Jurkat, Clone E6-1 (cell line): ENCODE measurements at regions not wholly inside any gene's neighbourhood (a gene's known extent, or its start where the extent isn't known, plus 50 kb on each side); places are given as distances from the start of the nearest gene placed in this dataset.

Source experiments
- DNase-seq: peaks from one replicate; pipeline ENCODE4 v3.0.0-alpha.2; 2011; ENCODE audit warnings: low read depth, low spot score
- H3K4me3 ChIP-seq: 2 replicates; pipeline ENCODE4 v1.5.1; 2011; ENCODE audit warnings: mild to moderate bottlenecking, low read length, control low read depth, moderate library complexity

DNA sequence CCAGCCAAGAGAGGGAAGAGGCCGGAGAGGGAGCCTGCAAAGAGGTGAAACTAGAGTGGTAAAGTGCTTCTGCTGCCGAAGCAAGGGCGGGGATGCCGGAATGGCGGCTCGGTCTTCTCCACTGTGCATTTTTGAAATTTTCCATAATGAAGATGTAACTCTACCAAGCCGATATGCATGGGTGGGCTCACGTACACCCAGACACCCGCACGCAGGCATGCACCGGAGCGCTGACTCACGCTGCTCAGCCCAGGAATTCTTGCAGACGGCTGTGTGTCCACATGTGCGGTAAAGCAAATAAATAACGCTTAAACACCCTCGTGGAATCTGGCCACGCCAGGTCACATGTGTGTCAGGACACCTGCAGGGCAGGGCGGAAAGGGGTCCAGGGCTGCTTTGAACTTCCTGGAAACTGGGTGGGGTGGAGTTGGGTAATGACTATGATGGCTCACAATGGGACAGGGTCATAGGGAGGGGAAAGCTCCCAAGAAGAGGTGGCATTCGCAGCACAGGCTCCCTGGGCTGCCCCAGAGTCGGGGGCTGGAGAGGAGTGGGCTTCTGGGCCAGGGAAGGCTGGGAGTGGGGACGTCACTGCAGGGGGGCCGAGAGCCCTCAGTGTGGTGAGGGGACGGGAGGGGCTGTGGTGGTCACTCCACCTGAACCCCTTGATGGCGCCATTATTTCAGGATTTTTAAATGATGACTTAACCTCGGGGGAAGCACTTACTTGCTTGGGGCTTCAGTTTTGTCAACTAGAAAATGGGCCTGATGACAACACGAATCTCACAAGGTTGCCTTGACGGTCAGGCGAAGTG, 265.5 kb downstream of the PARN start:
- DNase-seq: no peak
- no peak overlapping the region for H3K4me3 ChIP-seq

GRCh38 chr16:14364112-14364385, 266.0 kb downstream of the PARN start:
- no peak for DNase-seq
- H3K4me3 ChIP-seq: no peak overlapping the region

- no peak overlapping the region for H3K4me3 ChIP-seq
- no peak for DNase-seq
Observed at GRCh38 chr16:14362774-14363371, 267.2 kb downstream of the PARN start.

DNA sequence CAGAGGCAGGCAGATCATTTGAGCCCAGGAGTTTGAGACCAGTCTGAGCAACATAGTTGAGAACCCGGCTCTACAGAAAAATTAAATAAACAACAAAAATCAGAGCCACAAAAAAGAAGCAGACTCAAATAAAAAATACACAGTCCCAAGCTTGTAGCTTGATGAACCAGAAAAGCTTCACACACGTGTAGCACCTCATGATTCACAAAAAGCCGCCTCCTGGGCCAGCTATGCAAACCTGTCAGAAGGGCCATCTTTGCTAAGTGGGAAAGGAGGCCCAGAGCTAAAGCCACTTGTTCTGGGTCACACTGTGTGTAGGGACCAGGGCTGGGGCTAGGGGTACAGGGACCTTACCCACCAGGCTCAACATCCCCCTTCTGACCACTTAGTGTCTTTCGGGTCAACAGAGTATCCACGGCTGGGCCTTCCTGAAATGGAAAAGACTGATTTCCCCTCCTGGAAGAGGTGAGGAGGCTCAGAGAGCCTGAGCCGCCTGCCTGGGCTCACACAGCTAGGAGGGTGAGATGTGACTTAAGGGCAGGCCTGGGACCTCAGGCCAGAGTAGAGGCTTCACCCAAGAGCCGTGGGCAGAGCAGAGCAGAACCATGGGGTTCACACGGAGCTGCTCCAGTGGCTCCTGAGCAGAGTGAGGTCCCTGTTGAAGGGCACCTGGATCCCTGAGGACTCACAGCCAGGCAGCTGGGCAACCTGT, 269.6 kb downstream of the PARN start:
- H3K4me3 ChIP-seq: no peak overlapping the region
- DNase-seq: no peak

DNA sequence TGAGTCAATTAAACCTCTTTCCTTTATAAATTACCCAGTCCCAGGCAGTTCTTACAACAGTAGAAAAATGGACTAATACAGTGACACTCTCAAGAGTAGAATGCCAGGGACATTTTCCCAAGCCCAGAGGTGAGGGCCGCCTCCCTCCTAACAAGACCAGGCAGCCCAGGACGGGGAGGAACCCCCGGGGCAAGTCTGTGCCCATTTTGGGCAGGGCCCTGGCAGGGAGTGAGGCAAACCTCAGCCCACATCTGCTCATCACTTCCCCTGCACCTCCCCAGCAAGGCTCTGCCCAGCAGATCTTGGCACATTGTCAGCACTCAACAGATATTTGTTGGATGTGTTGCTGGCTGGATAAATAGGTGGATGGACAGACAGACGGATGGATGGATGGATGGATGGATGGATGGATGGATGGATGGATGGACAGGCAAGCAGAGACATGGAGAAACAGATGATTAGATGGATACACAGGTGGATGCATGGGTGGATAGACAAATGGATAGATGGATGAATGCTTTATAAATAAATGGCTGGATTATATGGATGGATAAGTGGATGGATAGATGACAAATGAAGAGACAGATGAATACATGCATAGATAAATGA, 271.3 kb downstream of the PARN start:
- DNase-seq: no peak

GRCh38 chr16:14357328-14357727, 272.7 kb downstream of the PARN start:
- DNase-seq: no peak
- no peak overlapping the region for H3K4me3 ChIP-seq

More for the DNA sequence above, 271.3 kb downstream of the PARN start:
- no peak overlapping the region for H3K4me3 ChIP-seq

GRCh38 chr16:14356064-14356463, 274.0 kb downstream of the PARN start:
- no peak for DNase-seq
- H3K4me3 ChIP-seq: no peak overlapping the region

GRCh38 chr16:14354561-14355351, 275.3 kb downstream of the PARN start:
- no peak overlapping the region for H3K4me3 ChIP-seq
- peak; percentile 30 for DNase-seq

GRCh38 chr16:14353340-14353739, 276.7 kb downstream of the PARN start:
- DNase-seq: no peak
- H3K4me3 ChIP-seq: no peak overlapping the region

- no peak for DNase-seq
- no peak overlapping the region for H3K4me3 ChIP-seq
Observed at GRCh38 chr16:14351647-14352046, 278.4 kb downstream of the PARN start.

- no peak overlapping the region for H3K4me3 ChIP-seq
Observed at GRCh38 chr16:14350626-14351025, 279.4 kb downstream of the PARN start.

GRCh38 chr16:14350081-14350480, 279.0 kb downstream of the MRTFB start:
- no peak for DNase-seq
- no peak overlapping the region for H3K4me3 ChIP-seq

More at GRCh38 chr16:14350626-14351025, 279.4 kb downstream of the PARN start:
- DNase-seq: no peak

- H3K4me3 ChIP-seq: no peak overlapping the region
Observed at GRCh38 chr16:14347706-14348105, 276.6 kb downstream of the MRTFB start.

DNA sequence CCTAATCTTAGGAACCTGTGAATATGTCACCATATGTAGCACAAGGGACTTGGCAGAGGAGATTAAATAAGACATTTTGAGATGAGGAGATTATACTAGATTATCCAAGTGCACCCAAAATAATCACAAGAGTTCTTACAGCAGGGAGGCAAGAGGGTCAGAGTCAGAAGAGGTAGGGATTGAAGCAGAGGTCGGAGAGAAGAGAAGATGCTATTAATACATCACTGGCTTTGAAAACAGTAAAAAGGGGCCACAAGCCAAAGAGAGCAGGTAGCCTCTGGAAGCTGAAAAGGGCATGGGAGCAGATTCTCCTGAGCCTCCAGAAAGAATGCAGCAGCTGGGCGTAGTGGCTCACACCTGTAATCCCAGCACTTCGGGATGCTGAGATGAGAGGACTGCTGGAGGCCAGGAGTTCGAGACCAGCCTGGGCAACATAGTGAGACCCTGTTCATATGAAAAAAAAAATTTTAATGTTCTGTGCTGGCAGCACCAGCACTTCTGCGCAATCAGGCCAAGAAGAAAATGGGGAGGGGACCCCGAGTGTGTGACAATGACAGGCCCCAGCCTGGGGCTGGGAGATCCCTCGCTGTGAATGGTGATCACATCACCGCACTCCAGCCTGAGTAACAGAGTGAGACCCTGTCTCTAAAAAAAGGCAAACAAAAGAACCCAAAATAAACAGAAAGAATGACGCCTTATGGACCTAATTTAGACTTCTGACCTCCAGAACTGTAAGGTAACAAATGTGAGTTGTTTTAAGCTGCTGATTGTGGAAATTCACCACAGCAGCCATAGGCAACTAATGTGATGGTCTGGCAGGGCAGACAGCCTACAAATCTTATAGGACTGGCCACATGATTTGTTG, 275.4 kb downstream of the MRTFB start:
- H3K4me3 ChIP-seq: no peak overlapping the region
- DNase-seq: no peak

More at GRCh38 chr16:14347706-14348105, 276.6 kb downstream of the MRTFB start:
- DNase-seq: no peak

- H3K4me3 ChIP-seq: no peak overlapping the region
- no peak for DNase-seq
Observed at GRCh38 chr16:14345512-14346115, 274.5 kb downstream of the MRTFB start.

DNA sequence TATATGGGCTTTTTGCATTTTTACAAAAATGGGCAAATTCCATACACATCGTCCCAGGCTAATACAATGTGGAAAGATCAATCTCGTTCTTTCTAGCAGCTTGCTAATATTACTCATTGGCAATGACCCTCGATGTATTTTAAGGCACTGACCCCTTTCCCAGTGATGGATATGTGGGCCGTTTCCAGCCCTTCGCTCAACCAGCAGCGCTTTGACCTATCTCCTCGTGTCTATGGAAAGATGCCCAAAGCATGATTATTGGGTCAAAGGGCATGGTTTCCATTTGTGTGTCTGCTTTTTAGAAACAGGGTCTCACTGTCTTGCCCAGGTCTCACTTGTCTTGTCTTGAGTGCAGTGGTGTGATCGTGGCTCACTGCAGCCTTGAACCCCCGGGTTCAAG, 273.8 kb downstream of the MRTFB start:
- DNase-seq: no peak
- H3K4me3 ChIP-seq: no peak overlapping the region

GRCh38 chr16:14344292-14344691, 273.2 kb downstream of the MRTFB start:
- DNase-seq: no peak
- H3K4me3 ChIP-seq: no peak overlapping the region
